Activated naive CD4-positive, alpha-beta T cell treated with Interleukin-2 at 50 U/mL for 16 hours (primary cell): ENCODE measurements at regions not wholly inside any gene's neighbourhood (a gene's known extent, or its start where the extent isn't known, plus 50 kb on each side); places are given as distances from the start of the nearest gene placed in this dataset.

ENCODE experiments used
- DNase-seq: peaks from one replicate; pipeline ENCODE4 v3.0.0-alpha.2; 2020

DNA sequence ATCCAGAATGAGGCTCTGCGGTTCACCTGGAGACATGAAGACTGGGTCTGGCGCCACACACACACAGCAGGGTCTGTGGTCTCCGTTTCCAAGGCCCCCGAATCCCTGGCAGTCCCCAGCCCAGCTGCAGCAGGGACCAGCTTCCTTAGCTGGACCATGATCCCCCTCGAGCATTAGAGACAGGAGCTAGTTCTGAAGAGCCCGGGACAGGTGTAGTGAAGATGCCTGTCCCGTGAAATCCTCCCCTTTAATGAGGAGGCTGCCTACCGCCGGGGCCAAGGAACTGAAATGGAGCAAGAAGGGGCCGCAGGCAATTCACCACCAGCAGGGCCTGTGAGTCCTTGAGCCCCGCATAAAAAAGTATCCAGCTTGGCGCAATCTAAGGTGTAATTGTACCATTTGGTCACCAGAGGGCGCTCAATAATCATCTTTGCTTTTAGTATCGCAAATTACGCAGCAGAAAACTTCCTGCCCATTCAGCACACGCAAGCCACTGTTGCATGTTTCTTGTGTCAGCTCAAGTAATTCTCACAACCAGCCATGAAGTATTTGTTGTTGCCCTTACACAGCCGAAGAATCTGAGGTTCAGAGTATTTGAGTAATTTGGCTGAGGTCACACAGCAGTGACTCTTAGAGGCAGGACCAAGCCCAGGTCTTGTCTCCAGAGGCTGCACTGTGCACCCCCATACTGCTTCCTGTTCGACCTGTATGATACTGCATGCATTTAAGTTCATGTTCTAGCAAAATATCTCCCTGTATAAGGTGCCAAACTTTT lies 54.3 kb upstream of the PPP2R5C start:
- DNase-seq, result peak; percentile 58

DNA sequence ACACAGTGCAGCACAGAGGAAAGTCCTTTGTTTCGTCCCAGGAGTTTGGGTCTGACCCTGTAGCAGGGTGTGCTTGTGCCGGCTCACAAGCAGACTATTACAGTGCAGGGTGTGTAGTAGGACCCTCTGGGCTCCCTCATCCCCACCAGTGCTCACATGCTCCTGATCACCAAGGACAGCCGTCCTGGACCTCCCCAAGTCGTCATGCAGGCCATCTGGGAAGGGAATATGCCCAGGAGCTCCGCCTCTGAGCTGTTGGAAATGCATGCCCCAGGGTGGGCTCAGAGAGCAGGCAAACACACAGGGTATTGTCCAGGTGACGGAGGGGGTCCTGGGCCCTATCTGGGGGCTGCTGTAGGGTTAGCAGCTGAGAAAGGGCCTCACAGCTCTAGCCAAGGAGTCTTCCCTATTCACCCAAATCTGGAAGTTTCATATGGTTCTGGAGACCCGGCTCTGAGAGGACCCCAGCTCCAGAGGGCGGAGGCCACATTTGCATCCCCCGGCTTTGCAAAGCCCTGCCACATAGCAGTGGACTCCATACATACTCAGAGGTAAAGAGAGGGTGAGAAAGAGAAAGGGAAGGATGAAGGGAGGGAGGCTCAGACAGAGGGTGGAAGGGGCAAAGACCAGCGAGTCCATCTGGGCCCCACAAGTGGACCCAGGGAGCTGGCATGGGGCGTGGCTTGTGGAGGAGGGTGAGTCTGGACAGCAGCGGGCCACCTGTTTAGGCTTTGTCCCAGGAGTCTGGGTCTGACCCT lies 53.5 kb upstream of the PPP2R5C start:
- DNase-seq, result no peak

DNA sequence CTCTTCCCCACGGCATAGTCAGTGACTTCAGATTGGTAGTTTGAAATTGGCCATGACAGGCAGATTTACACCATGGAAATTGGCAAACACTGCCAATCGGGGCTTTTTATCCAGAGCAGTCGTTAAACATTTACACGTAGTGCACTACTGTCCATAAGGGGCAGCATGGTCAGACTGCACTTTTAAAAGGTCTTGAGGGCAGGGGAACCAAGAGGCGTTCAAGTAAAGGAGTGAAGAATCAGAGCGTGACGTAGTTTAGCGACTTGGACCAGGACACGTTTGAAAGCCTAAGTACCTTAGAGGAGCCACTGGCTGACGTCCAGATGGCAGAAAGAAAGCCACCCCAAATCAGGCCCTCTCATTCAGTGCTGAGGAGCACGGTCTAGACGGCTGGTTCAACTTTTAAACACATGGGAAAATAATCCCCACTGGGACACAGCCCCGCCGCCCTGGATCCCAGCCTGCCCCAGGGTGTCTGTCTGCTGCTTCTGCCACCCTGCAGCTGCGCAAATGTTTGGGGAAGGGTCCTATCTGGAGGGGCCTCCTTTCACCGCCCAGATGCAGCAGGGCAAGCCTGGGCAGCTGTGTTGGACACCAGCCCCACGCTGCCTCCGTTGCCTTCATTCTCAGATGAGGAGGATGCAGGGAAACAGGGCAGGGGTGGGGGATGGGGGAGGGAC lies 52.5 kb upstream of the PPP2R5C start:
- DNase-seq, result no peak

DNA sequence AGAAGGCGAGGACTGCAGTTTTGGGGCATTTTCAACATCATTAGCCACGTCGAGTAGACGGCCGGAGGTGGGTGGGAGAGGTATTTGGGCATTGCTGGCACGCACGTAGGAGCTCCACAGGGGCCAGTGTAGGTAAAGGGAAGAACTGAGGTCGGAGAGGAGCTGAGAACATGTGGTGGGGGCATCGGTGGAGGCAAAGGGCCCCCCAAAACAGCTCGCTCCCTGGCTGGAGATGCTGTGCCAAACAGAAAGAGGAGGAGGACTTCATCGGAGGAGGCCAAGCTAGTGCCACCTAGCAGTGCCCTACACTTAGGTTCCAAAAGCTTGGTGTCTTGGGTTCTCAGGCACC lies 52.0 kb upstream of the PPP2R5C start:
- DNase-seq, result no peak

DNA sequence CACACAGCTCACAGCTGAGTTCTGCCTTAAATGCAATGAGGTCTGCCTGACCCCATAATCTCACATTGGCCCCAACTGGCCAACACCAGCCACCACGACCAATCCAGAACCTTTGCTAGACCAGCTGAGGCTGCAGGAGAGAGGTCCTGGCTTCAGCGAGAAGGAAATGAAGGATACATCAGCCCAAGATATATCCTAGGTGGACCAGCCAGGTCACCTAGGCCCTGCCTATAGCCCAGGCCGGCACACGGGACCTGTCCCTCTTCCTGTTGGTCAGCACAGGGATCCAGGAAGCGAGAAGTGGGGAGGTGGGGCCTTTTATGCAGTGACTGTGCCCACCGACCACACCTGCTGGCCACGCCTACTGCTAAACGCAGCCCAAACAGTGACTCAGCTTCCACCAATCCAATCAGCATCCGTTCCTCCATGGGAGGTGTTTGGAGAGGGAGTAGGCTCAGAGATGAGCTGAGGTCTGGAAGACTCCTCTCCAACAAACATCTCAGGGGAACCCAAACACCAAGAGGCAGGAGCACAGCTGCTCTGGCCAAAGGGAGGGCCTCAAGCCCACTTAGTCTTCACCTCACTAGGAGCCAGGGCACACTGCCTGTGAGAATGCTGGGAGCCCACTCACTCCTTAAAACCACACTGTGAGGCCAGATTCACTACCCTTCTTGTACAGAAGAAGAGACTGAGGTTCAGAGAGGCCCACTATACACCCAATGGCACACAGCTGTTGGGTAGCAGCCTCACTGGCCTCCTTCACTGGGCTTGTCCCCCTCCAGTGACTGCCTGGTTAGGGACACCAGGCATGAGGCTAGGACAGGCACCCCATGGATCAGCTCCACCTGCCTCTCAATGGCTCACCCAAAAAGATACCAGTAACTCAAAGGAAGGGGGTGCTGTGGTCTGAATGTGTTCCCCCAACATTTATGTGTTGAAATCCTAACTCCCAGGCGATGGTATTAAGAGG lies 51.3 kb upstream of the PPP2R5C start:
- no peak for DNase-seq

DNA sequence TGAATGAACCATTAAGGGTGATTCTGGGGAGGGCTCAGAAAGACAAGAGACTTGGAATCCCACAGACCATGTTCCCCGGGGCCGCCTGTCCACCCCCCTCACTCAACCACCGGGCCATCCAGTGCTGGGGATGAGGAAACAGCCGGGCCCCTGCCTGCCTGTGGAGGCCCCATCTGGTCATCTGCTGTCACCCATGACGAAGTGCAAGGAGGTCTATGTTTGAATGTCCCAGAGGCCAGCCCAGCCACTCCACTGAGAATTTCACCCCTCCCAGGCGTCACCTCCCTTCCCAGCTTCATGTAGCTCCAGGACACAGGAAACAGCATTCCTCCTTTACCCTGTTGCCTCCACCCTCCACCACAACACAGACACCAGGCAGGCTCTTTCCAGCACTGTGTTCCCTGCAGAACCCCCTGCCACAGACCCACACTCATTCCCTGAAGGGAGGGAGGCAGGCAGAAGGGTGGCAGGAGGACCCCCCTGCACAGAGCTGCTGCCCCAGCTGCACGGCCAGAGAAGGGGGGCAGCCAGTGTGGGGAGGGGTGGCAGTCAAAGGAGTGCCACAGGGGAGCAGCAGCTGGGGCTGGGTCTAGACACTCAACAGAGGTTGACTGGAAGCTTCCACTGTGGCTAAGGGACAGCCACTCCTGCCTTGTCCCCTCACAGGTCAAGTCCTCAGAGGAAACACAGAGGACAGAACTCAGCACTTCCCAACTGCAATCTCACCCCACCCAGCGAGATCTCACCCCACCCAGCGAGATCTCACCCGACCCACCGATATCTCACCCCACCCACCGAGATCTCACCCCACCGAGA lies 50.3 kb upstream of the PPP2R5C start:
- no peak for DNase-seq
